ENCODE measurements at regions not wholly inside any gene's neighbourhood (a gene's known extent, or its start where the extent isn't known, plus 50 kb on each side); places are given as distances from the start of the nearest gene placed in this dataset.

GRCh38 chr5:103336941-103337340 lies 78.4 kb downstream of the MACIR start:
- DNase-seq: no peak

GRCh38 chr5:103333376-103333775 lies 74.8 kb downstream of the MACIR start:
- DNase-seq: no peak

GRCh38 chr5:103330875-103331274 lies 72.3 kb downstream of the MACIR start:
- no peak for DNase-seq
